ENCODE measurements at regions not wholly inside any gene's neighbourhood (a gene's known extent, or its start where the extent isn't known, plus 50 kb on each side); places are given as distances from the start of the nearest gene placed in this dataset.
A peak's percentile ranks its signal among the peaks of the same experiment; 100 is the strongest.

DNA sequence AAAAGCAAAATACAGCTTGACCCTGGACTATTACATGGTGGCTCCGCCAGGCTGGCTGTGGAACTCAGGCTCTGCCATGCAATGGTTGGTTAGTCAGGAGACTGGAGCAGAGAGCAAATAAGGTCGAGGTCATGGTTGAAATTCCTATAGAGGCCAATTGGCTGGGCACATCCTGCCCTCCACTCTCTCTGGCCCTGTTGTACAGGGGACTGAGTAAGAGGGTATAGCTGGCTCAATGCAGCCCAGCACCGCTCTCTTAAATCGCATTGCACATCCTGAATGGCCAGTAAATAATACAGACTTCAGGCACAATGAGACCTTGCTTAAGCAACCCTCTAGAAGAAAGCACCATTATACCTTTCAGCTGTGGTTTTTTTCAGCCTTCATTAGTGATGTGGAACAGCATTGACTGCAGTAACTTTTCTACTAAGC, 59.3 kb upstream of the PPP2R5A start:
- H3K27ac Mint-ChIP-seq: peak overlapping the region; percentile 77
- ATAC-seq: peak; percentile 36
- peak overlapping the region; percentile 47 for H3K4me3 Mint-ChIP-seq
- H3K4me1 Mint-ChIP-seq: peaks cover 37% of the 10 kb centered on the region
- no peaks in the 10 kb centered on the region for H3K9me3 Mint-ChIP-seq
- no peaks in the 10 kb centered on the region for H3K36me3 Mint-ChIP-seq
- DNase-seq (ENCODE audit: low spot score in 2 of 2): no peak

DNA sequence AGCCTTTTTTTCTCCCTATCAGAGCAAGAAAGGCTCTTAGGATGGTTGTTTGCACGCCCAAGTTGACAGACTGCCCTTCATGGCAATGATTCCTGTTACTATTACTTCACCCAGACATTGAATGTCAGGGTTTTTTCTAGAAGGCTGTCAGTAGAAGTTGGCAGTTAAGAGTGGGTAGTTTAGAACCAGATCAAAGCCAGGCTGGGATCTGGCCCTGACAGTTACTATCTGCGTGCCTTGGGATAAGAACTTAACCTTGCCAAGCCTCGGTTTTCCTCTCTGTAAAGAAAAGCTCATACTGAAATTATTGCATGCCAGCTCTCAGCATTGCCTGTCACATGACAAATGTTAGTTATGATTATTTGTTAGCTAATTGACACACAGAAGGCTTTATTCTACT, 58.7 kb upstream of the PPP2R5A start:
- ATAC-seq (no peak), DNase-seq (ENCODE audit: low spot score in 2 of 2) (no peak)
- Mint-ChIP-seq H3K9me3 (no peaks in the 10 kb centered on the region), H3K4me3 (no peak overlapping the region), H3K27ac (peak overlapping the region; percentile 77), H3K4me1 (peaks cover 37% of the 10 kb centered on the region), H3K36me3 (no peaks in the 10 kb centered on the region)

DNA sequence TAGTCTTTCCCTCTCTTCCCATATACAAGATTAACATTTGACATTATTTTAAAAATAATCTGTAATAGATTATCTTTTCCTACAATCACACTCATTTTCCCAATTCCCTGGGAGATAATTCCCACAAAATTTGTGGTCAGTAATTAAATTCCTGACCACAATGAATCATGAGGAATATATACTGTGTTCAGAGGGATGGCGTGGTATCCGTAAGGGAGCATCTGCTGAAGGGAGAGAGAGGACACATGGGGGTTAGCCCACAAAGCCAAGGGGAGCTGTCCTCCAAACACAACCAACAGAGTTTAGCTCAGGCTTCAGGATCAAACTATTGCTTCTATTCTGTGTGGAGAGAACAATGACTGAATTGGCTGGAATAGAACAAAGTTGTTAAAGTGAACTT, 57.1 kb upstream of the PPP2R5A start:
- H3K4me3 Mint-ChIP-seq: no peak overlapping the region
- H3K9me3 Mint-ChIP-seq: no peaks in the 10 kb centered on the region
- peaks cover 48% of the 10 kb centered on the region for H3K4me1 Mint-ChIP-seq
- H3K27ac Mint-ChIP-seq: no peak overlapping the region
- DNase-seq (ENCODE audit: low spot score in 2 of 2) (no peak), ATAC-seq (no peak)
- H3K36me3 Mint-ChIP-seq: no peaks in the 10 kb centered on the region

DNA sequence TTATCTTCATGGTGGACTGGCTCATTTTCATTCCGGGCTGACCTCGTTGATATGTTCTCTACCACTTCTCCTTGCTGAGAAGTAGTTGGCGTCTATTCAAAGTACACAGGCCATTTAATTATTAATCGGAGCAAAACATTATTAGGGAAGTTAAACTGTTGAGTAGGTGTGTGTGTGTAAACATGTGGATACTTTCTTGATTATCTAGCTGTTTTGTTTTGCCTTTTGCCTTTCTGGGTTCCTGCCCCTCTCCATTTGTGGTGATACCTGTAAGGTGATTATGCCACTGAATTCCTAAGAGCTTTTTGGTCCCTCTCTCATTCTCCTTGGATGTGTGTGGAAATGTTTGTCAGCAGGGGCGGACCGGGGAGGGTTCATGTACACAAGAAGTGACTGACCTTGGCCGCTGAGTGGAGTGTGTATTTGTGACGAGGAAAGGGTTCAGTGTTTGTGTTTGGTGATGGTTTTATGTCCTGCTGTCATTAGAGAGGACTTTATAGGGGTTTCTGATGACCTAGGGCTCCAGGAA, 56.6 kb upstream of the PPP2R5A start:
- Mint-ChIP-seq H3K27ac (no peak overlapping the region), H3K9me3 (no peaks in the 10 kb centered on the region)

DNA sequence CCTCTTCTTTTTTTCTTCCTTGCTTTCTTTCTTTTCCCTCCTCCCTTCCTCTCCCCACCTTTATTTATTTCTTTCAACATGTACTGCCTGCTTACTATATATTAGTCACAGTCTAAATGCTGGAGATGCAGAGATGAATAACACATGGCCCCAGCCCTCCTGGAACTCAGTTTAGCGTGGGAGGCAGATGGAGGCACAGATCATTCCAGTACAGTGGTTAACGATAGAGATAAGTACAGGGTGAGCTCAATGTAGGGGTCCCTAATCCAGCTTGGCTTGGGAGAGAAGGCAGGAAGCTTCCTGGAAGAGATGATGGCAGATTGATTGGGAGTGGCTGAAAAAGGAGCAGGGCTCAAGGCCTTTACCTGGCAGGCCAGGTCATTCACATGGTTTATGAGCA, 55.6 kb upstream of the PPP2R5A start:
- Mint-ChIP-seq H3K9me3 (no peaks in the 10 kb centered on the region), H3K4me1 (peaks cover 45% of the 10 kb centered on the region), H3K27ac (peak overlapping the region; percentile 26), H3K36me3 (no peaks in the 10 kb centered on the region), H3K4me3 (no peak overlapping the region)
- DNase-seq (ENCODE audit: low spot score in 2 of 2) (no peak), ATAC-seq (no peak)

More for the DNA sequence above, 56.6 kb upstream of the PPP2R5A start:
- DNase-seq (ENCODE audit: low spot score in 2 of 2): no peak
- ATAC-seq: no peak
- Mint-ChIP-seq H3K4me3 (no peak overlapping the region), H3K4me1 (peaks cover 48% of the 10 kb centered on the region), H3K36me3 (no peaks in the 10 kb centered on the region)

DNA sequence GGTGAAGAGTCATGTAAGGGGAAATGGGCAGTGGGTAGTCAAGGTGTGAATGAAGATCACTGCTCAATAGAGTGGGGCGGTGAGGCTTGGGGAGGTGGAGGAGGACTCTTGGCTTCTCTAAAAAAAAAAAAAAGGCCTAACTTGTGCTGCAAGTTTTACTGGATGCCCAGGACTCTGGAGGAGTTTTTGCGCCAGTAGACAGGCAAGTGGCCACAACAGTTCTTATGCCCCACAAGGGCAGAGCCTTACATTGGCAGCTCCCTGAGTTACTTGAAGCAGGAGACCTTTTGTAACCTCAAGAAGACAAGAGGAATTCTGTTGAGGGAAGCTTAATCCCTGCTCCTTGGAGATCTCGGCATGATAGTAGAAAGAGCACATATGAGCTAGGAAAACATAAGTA, 54.9 kb upstream of the PPP2R5A start:
- peak overlapping the region; percentile 26 for H3K27ac Mint-ChIP-seq
- no peaks in the 10 kb centered on the region for H3K9me3 Mint-ChIP-seq
- H3K4me3 Mint-ChIP-seq: no peak overlapping the region
- no peaks in the 10 kb centered on the region for H3K36me3 Mint-ChIP-seq
- no peak for ATAC-seq
- peaks cover 44% of the 10 kb centered on the region for H3K4me1 Mint-ChIP-seq
- no peak for DNase-seq (ENCODE audit: low spot score in 2 of 2)

DNA sequence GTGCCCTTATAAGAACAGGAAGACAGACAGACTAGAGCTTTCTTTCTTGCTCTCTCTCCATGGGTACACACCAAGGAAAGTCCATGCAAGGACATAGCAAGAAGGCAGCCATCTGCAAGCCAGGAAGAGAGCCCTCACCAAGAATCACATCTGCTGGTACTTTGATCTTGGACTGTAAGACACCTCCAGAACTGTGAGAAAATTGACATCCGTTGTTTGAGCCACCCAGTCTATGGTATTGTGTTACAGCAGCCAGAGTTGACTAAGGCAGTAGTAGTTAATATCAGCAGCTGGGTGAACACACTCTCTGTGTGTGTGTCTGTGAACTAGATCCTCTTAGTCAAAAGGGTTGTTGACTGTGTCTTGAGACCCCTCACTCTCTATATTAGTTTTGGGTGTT, 53.8 kb upstream of the PPP2R5A start:
- Mint-ChIP-seq H3K36me3 (no peaks in the 10 kb centered on the region), H3K4me1 (peaks cover 43% of the 10 kb centered on the region), H3K27ac (peak overlapping the region; percentile 40), H3K9me3 (no peaks in the 10 kb centered on the region), H3K4me3 (no peak overlapping the region)
- ATAC-seq (no peak), DNase-seq (ENCODE audit: low spot score in 2 of 2) (no peak)

DNA sequence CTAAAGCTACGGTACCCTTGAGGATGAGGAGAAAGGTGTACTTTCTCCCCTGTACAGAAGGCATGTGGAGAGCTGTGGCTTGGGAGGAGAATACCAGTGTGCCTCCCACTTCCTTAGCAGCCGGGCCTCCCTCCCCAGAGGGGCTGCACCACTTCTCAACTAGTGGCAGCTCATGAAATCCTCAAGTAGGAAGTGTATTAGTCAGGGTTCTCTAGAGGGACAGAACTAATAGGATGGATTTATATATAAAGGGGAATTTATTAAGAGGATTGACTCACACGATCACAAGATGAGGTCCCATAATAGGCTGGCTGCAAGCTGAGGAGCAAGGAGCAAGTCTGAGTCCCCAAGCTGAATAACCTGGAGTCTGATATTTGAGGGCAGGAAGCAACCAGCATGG, 53.1 kb upstream of the PPP2R5A start:
- no peak for ATAC-seq
- H3K4me3 Mint-ChIP-seq: no peak overlapping the region
- no peaks in the 10 kb centered on the region for H3K9me3 Mint-ChIP-seq
- DNase-seq (ENCODE audit: low spot score in 2 of 2): no peak
- H3K36me3 Mint-ChIP-seq: no peaks in the 10 kb centered on the region
- H3K4me1 Mint-ChIP-seq: peaks cover 42% of the 10 kb centered on the region
- peak overlapping the region; percentile 40 for H3K27ac Mint-ChIP-seq

DNA sequence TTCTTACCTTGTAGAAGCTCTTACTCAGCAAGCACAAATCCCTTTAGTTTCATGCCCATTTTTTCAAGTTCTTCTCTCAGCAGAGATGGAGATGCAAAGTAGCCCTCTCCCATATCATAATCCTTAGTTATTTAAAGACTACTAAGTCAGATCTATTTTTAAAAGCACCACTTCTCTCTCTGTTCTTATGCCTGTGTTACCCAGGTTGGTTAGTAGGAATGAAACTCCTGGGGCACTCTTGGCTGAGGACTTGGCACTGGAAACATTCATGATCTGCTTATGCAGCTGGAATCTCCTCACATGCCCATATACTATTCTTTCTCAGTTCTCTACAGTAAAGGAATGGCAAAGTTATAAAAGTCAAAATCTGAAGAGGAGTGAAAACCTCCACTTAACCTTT, 51.9 kb upstream of the PPP2R5A start:
- H3K36me3 Mint-ChIP-seq: no peaks in the 10 kb centered on the region
- no peak overlapping the region for H3K4me3 Mint-ChIP-seq
- DNase-seq (ENCODE audit: low spot score in 2 of 2) (no peak), ATAC-seq (no peak)
- H3K27ac Mint-ChIP-seq: peak overlapping the region; percentile 45
- no peaks in the 10 kb centered on the region for H3K9me3 Mint-ChIP-seq
- peaks cover 50% of the 10 kb centered on the region for H3K4me1 Mint-ChIP-seq

DNA sequence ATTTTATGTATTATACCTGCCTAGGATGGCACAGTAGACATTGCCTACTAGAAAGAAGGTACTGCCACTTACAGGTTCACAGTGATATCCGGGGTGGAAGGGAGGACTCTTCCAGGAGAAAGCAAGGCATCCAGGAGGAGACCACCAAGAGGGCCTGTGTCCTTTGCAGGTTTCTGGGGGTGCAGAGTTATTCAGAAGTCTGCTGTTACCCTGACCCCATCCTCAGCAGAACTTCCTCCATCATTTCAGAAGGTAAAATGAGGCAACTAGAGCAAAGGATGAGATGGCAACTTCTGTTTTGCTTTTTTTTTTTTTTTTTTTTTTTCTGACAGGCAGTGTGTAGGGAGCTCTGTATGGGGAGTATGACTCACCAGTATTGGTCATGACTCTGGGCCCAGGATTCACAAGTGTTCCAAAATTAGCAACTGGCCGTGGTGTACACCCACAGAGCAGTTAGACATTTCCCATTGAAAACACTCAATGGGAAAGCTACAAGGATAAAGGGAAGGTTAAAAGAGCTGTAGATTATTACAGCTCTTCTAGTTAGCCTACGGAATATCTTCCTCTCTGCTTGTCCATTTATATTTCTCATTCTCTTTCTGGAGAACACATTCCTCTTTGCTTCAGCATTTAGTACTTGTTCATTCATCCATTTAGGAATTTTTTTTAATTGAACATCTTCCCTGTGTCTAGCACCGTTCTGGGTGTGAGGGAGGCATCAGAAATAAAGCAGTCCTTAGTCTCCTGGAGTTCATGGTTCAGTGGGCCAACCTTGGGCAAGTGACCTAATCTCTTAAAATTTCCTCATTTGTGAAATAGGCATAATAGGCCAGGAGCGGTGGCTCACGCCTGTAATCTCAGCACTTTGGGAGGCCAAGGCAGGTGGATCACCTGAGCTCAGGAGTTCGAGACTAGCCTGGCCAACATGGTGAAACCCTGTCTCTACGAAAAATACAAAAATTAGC, 50.5 kb upstream of the PPP2R5A start:
- Mint-ChIP-seq H3K4me3 (peak overlapping the region; percentile 25), H3K27ac (peak overlapping the region; percentile 77), H3K9me3 (no peaks in the 10 kb centered on the region), H3K36me3 (no peaks in the 10 kb centered on the region), H3K4me1 (peaks cover 52% of the 10 kb centered on the region)
- no peak for DNase-seq (ENCODE audit: low spot score in 2 of 2)
- peak; percentile 94 for ATAC-seq

Measured in stimulated activated effector memory CD8-positive, alpha-beta T cell treated with anti-CD3 and anti-CD28 coated beads, Interleukin-12 subunit alpha, Interleukin-12 subunit beta, amount 100 ng/mL, for 72 hours (primary cell).